EL (cell line): ENCODE measurements at regions not wholly inside any gene's neighbourhood (a gene's known extent, or its start where the extent isn't known, plus 50 kb on each side); places are given as distances from the start of the nearest gene placed in this dataset.

Experiments
- DNase-seq: peaks from one replicate; pipeline ENCODE4 v3.0.0-alpha.2; 2016

DNA sequence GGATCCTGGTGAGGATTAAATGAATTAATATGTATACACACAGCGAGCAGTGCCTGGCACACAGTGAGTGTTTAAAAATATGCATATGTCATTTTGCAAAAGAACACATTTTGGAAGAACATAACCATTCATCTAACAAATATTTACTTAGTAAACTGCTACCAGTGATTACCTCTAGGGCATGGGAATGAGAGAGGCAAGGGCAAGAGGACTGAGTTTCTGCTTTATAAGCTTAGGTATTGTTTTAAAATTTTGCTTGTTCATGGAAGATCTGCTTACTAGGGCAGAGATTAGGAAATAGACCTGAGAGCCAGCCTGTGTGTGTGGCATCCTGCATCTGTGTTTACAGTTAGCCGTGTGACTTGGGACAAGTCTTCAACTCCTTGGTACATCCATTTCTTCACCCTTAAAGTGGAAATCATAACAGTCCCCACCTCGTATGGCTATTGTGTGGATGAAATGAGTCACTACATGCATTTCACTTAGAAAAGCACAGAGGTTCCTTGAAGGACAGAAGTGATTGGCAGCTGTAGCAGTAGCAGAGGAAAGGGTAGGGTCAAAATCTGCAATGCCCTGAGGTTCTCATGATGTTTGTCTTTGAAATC is 198.5 kb upstream of the FMN2 start:
- no peak for DNase-seq

- no peak for DNase-seq
Observed at GRCh38 chr1:239896569-239896968, 195.1 kb upstream of the FMN2 start.

- no peak for DNase-seq
Observed at GRCh38 chr1:239896980-239897379, 194.7 kb upstream of the FMN2 start.

DNA sequence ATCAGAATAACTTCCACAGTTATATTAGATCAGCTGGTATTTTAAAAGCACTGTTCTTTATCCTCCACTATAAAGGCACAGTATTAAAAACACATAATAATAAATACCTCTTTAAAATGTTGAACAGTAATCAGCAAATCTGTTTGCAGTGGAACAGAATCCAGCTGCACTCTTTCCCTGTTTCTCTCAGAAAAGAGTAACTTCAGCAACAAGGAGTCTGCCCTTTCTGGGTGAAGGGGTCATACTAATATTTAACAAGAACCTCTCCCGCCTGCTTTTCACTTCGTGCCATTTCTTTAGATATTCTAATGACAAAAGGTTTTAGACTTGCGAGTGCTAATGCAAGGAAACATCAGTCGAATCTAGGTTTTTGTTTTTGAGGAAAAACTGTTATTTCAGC is 194.2 kb upstream of the FMN2 start:
- DNase-seq = no peak

- peak; percentile 78 for DNase-seq
Observed at GRCh38 chr1:239898062-239898730, 193.5 kb upstream of the FMN2 start.

DNA sequence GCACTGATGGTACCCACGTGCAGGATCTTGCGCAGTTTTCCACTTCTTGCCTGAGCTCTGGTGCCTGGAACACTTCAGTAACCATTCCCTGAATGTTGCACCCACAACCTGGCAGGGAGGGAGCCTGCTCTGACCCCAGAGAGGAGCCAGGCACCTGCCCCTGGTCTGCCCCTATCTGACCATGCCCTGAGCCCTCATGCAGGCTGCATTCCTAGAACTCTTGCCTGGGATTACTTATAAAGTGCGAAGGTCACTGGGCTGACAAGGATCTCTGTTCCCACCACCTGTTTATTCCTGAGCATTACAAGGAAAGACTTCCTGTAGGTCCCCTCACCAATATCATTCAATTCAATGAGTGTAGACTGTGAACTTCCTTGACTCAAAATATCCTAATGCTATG is 191.9 kb upstream of the FMN2 start:
- DNase-seq = no peak

- no peak for DNase-seq
Observed at GRCh38 chr1:239906394-239906793, 185.3 kb upstream of the FMN2 start.

GRCh38 chr1:239909898-239910297 is 181.8 kb upstream of the FMN2 start:
- DNase-seq = peak; percentile 72

DNA sequence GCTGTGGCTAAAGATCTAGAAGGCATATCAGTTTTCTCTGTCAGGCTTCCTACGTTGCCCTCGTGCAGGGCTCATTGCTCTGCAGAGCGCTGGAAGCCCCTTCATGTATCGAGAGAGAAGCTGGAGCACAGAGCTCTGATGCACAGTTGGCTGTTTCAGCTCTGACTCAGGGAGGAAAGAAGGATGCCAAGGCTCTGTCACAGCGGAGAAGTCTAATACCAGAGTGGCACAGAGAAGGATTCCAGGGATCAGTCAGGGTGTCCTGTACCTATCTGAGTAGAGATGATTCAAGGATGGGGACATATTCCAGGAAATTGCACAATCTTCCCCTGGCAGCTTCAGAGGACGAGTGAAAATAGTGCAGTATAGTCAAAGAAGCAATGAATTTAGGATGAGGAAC is 179.2 kb upstream of the FMN2 start:
- DNase-seq = peak; percentile 67

- no peak for DNase-seq
Observed at GRCh38 chr1:239913141-239913585, 178.5 kb upstream of the FMN2 start.

GRCh38 chr1:239914751-239915231 is 176.9 kb upstream of the FMN2 start:
- peak; percentile 96 for DNase-seq

- no peak for DNase-seq
Observed at GRCh38 chr1:239918634-239919033, 173.0 kb upstream of the FMN2 start.

GRCh38 chr1:239920214-239920613 is 171.5 kb upstream of the FMN2 start:
- DNase-seq = no peak

GRCh38 chr1:239922778-239923522 is 168.7 kb upstream of the FMN2 start:
- DNase-seq = peak; percentile 31

- no peak for DNase-seq
Observed at GRCh38 chr1:239924741-239925350, 166.8 kb upstream of the FMN2 start.

DNA sequence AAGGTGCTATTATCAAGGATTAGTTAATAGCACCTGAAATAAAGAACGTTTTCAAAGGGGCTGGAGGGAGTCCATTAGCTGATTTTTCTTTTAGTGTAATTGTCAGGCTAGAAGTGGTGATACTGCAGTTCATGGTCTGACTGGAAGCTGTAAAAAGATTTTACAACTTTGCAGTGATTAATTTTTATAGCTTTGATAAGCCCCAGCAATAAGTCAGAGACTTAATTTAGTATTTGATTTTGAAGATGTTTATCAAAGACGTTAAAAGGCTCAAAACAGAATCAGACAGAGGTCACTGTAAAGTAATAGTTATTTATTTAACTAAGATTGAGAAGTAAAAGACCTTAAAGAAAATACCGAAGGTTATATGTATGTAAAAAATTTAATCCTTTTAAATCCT is 165.5 kb upstream of the FMN2 start:
- DNase-seq = no peak

GRCh38 chr1:239929317-239929716 is 162.4 kb upstream of the FMN2 start:
- no peak for DNase-seq

DNA sequence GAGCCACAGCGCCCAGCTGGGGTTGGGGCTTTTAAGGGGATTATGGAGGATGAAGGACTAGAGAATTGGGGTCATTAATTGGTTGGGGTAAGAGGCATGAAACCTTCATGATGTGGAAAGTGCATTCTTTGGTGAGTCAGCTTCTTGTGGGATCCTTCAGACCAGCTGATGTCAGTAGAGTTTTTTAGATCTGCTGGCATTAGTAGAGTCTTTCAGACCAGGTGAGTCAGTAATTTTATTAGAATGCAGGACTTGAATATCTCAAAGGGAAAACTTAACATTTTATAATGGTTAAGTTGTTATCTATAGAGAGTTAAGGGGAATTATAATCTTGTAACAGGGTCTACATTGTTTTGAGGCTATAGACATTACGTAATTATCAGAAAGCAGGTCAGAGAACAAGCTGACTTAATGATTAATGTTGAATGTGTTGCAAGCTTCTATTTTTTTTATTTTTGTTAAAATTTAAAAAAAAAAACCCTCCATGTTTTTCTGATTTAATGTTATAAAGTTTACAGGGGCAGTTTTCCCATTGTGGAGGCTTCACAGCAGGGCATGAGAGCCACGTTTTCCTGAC is 160.9 kb upstream of the FMN2 start:
- peak; percentile 39 for DNase-seq

DNA sequence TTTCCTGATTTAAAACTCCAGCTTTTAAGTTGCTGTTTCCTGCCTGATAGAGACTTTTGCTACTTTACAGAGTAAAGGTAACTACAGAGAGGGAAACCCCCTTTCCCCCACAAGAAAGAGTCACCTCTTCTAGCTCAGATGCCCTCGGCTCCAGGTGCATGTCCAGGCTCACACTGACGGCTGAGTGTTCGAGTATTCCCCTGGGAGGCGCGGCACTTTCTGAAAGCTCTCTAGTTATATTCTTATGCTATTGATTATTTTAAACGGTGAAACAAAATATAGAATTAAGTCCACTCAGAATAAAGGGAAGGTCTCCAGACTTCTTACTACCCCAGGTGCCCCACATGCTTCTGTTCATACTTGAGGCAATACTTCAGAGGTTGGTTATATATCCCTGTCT is 160.3 kb upstream of the FMN2 start:
- no peak for DNase-seq

DNA sequence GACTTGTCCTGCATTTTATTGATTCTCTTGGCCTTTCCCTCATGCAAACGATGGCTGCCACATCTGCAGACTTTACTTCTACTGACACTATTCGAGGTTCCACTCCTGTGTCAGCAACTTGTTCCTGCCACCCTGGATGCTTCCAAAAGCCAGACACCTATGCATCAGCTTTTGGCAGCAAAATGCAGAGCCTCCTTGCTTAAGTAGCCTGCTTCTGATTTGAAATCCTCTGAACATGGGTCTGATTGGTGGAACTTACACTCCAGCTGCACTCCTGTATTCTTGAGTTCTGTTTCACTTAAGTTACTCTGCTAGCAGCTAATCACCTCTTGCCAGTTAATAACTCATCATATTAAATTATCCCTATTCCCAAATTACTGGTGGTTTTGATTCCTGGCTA is 152.1 kb upstream of the FMN2 start:
- peak; percentile 30 for DNase-seq

GRCh38 chr1:239943761-239944160 is 147.9 kb upstream of the FMN2 start:
- DNase-seq = no peak

DNA sequence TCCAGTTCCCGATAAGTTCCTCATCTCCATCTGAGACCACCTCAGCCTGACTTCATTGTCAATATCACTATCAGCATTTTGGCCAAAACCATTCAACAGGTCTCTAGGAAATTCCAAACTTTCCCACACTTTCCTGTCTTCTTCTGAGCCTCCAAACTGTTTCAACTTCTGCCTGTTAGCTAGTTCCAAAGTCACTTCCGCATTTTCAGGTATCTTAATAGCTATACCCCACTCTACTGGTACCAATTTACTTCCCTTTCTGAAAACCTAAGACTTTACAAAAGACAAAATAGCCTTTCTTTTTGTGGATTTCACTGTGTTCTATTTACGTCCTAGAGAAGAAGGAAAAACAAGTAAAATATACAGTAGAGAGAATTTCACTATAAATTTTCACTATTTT is 147.0 kb upstream of the FMN2 start:
- no peak for DNase-seq

GRCh38 chr1:239947801-239948200 is 143.9 kb upstream of the FMN2 start:
- DNase-seq = peak; percentile 19
